ENCODE measurements at regions not wholly inside any gene's neighbourhood (a gene's known extent, or its start where the extent isn't known, plus 50 kb on each side); places are given as distances from the start of the nearest gene placed in this dataset.

DNA sequence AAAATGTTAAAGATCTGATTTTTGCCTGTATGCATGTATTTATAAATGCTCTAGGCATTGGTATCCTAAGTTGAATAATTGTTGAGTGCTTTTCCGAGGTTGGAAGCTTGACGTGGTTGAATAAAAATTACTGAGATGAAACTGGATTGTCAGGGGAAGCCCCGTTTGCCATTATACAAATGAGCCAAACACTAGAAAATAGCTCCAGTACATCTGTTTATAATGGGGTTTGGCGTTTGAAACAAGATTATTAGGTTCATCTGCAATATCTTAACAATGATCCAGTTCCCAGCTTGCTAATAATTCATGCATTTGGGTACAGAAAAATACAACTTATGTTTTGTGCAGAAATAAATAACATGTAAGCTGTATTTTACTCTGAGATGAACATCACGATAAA lies 789.6 kb downstream of the GALC start:
- no peak for TF ChIP-seq POLR2A (IDR thresholded peaks at IDR 0.05; ENCODE audit: low read depth)
- TF ChIP-seq, protein P1, sequence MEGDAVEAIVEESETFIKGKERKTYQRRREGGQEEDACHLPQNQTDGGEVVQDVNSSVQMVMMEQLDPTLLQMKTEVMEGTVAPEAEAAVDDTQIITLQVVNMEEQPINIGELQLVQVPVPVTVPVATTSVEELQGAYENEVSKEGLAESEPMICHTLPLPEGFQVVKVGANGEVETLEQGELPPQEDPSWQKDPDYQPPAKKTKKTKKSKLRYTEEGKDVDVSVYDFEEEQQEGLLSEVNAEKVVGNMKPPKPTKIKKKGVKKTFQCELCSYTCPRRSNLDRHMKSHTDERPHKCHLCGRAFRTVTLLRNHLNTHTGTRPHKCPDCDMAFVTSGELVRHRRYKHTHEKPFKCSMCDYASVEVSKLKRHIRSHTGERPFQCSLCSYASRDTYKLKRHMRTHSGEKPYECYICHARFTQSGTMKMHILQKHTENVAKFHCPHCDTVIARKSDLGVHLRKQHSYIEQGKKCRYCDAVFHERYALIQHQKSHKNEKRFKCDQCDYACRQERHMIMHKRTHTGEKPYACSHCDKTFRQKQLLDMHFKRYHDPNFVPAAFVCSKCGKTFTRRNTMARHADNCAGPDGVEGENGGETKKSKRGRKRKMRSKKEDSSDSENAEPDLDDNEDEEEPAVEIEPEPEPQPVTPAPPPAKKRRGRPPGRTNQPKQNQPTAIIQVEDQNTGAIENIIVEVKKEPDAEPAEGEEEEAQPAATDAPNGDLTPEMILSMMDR (IDR thresholded peaks at IDR 0.05) = no peak
- no peak for TF ChIP-seq EP300 (IDR thresholded peaks at IDR 0.05)
